ENCODE measurements at regions not wholly inside any gene's neighbourhood (a gene's known extent, or its start where the extent isn't known, plus 50 kb on each side); places are given as distances from the start of the nearest gene placed in this dataset.
"Not testable (repeated sequence)": the region's sequence is repeated elsewhere in the genome, so short reads cannot be mapped to it uniquely, and the experiment has no call there.

GRCh38 chr2:595141-595815 lies 81.9 kb downstream of the TMEM18 start:
- DNase-seq (ENCODE audit: low read depth), result no peak

- no peak for DNase-seq (ENCODE audit: low read depth)
Measured at GRCh38 chr2:594297-594949, 82.8 kb downstream of the TMEM18 start.

DNA sequence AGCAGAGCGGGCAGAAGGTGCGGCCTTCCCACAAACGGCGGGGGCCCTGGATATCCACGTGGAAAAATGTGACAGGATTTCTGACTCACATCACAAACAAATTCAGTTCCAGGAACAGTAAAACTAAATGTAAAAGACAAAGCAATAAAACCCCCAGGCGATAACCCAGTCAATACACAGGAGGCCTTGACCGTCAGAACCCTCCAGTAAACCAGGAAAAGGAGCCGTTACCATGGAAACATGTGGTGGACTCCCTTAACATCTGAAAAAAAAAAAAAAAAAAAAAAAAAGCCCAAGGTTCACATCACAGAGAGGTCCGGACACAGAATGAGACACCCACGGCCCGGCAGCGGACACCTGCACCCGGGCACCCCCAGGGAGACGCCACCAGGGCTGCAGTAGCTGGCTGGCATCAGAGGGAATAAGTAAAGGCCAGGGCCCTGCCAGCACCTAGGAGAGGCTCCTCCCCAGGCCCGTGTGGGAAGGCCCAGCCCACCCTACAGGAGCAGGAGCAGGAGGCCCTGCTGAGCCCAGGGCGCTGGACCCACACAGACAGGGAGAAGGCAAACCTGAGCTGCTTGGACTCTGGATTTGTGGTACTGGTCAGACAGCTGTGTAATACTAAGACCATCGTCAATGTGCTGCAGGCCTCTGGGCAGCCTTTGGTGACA lies 83.7 kb downstream of the TMEM18 start:
- no peak for DNase-seq (ENCODE audit: low read depth)

GRCh38 chr2:592737-593136 lies 84.5 kb downstream of the TMEM18 start:
- no peak for DNase-seq (ENCODE audit: low read depth)

GRCh38 chr2:590214-591175 lies 86.7 kb downstream of the TMEM18 start:
- DNase-seq (ENCODE audit: low read depth), result no peak

- no peak for DNase-seq (ENCODE audit: low read depth)
Measured at GRCh38 chr2:589281-590130, 87.7 kb downstream of the TMEM18 start.

DNA sequence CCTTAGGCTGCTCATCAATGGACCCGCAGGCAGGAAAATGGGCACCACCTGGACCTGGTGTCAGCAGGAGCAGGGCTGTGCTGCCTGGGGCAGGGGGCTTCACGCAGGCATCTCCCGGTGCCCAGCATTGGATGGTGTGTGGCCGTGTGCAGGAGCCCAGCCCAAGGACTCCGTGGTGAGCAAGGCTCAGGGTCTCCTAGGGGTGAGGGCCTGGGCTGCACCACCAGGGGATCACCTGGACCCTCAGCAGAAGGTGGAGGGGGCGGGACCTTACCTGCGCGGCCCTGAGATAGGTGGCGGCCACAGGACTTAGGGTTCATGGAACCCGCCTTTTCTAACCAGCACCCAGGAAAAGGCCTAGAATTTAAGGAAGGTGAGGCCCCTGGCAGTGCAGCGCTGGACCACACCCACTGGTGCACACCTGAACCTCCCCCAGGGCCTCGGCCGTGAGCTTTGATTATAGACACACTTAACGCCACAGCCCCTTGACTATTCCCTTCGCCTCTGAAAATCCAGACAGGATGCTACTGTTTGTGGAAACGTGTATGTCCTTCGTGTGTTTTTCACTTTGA lies 89.0 kb downstream of the TMEM18 start:
- DNase-seq (ENCODE audit: low read depth), result no peak

DNA sequence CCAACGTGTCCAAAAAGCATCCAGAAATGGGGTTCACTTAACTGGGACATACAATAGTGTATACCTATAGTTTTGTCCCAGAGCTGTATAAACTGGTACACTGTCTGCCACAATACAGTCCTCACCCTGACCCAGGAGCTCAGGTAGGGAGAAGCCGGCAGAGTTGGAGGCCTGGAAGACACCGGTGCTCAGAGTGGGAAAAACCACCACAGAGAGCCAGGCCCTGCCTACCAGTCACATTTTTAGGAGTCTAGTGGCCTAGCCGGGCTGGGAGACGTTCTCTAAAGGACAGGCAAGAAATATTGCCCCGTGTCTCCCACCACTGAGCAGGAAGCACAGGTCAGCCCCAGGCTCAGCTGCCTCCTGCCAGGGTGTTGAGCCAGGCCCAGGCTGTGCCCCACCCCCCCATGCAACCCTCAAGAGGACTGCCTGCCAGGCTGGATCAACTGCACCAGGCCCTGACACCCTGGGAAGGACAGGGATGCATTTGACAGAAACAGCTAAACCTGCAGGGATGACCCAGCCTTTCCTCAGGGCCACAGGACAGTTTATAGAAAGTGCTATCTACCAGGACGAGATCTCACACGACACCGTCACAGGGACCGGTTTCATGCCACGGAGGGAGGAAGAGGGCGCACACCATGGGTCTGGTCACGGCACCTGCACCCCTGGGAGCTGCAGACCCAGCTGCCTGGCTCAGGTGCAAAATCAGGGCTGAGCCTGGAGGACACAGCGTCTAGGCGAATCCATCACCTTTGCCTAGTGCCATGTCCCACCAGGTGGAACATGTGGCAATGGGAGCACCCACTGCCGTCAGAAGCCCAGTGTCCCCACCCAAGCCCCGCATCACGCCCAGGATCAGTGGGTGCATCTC lies 89.9 kb downstream of the TMEM18 start:
- DNase-seq (ENCODE audit: low read depth), result no peak

GRCh38 chr2:586641-587076 lies 90.5 kb downstream of the TMEM18 start:
- no peak for DNase-seq (ENCODE audit: low read depth)

DNA sequence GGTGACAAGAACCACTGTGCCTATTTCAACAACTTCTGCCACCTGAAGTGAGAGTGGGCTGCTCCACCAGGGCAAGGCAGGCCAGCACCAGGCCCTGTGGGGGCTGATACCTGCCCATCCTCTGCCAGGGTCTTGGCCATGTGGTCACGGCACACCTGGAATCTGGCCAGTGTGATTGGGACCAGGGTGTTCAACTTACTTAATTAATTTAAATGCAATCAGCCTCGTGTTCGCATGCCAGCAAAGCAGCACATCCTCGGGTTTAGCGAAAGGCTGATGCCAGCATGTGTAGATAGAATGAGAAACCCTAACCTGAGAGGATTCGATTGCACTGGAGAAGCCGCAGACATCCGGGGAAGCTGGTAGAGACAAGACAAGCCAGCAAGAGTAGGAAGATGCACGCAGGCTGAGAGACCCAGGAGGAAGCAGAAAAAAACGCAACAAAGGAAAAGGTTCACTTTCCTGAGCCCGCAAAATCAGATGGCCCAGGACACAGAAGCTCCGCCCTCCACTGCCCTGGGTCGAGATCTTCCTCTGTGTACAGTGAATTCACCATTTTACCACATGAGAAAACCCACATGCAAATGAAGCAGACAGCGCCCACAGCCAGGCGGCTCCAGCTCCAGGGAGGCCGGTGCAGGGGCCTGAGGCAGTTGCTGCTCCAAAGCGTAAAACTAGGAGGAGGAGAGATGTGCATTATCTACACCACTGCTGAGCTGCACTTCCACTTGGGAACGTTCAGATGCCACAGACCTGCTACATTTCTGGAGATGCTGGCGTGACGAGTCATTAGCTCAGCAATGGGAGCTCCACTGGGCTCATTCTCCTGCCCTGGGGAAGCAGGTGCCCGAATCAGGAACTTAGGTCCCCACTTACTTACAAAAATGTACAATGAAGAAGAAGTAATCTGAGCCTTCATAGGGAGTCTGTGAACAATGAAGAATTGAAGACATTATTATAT lies 92.1 kb downstream of the TMEM18 start:
- no peak for DNase-seq (ENCODE audit: low read depth)

- DNase-seq (ENCODE audit: low read depth), result no peak
Measured at GRCh38 chr2:583666-584065, 93.5 kb downstream of the TMEM18 start.

GRCh38 chr2:582792-583528 lies 94.2 kb downstream of the TMEM18 start:
- no peak for DNase-seq (ENCODE audit: low read depth)

GRCh38 chr2:582289-582688 lies 94.9 kb downstream of the TMEM18 start:
- DNase-seq (ENCODE audit: low read depth), result not testable (repeated sequence)

- no peak for DNase-seq (ENCODE audit: low read depth)
Measured at GRCh38 chr2:579961-580360, 97.2 kb downstream of the TMEM18 start.

GRCh38 chr2:579351-579886 lies 97.8 kb downstream of the TMEM18 start:
- DNase-seq (ENCODE audit: low read depth), result no peak

- no peak for DNase-seq (ENCODE audit: low read depth)
Measured at GRCh38 chr2:576292-576691, 100.9 kb downstream of the TMEM18 start.

DNA sequence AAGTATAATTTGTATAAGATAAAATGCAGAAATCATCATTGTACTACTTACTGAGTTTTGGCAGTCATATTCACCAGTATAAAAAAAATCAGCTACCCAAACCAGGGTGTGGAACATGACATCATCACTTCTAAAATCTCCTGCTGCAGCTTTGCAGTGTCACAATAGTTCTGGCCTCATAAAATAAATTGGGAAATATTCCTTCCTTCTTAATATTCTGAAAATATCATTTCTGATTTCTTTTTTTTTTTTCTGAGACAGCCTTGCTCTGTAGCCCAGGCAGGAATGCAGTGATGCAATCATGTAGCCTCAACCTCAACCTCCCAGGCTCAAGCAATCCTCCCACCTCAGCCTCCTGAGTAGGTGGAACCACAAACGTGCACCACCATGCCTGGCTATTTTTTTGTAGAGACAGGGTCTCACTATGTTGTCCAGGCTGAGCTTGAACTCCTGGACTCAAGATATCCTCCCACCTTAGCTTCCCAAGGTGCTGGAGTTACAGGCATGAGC lies 101.4 kb downstream of the TMEM18 start:
- no peak for DNase-seq (ENCODE audit: low read depth)

Data from CMK (cell line).